Fibroblast of mammary gland (primary cell): ENCODE measurements at regions not wholly inside any gene's neighbourhood (a gene's known extent, or its start where the extent isn't known, plus 50 kb on each side); places are given as distances from the start of the nearest gene placed in this dataset.

Experiments used
- DNase-seq: peaks from one replicate; pipeline ENCODE4 v3.0.0-alpha.2; 2010; ENCODE audit warnings: low read depth
- H3K4me3 ChIP-seq: 2 replicates; pipeline ENCODE4 v1.5.1; 2011; ENCODE audit warnings: low read depth, mild to moderate bottlenecking, low read length, moderate library complexity; ENCODE audit not compliant: control insufficient read depth
- CTCF ChIP-seq: conservative IDR thresholded peaks from 2 replicates; pipeline ENCODE4 v1.5.1; 2011; ENCODE audit warnings: low read depth, low read length, inconsistent platforms; ENCODE audit not compliant: control insufficient read depth, insufficient read depth

GRCh38 chr4:128483041-128483440 is 195.4 kb upstream of the PGRMC2 start:
- no peak overlapping the region for H3K4me3 ChIP-seq
- DNase-seq: no peak
- TF ChIP-seq CTCF: no peak

GRCh38 chr4:128481752-128482480 is 194.3 kb upstream of the PGRMC2 start:
- TF ChIP-seq CTCF: no peak
- H3K4me3 ChIP-seq: no peak overlapping the region
- DNase-seq: peak; percentile 28

GRCh38 chr4:128480945-128481344 is 193.3 kb upstream of the PGRMC2 start:
- no peak for DNase-seq
- no peak overlapping the region for H3K4me3 ChIP-seq
- no peak for TF ChIP-seq CTCF

- no peak overlapping the region for H3K4me3 ChIP-seq
- DNase-seq: no peak
- no peak for TF ChIP-seq CTCF
These were observed 189.9 kb upstream of the PGRMC2 start for GRCh38 chr4:128477540-128477939.

- DNase-seq: no peak
- no peak overlapping the region for H3K4me3 ChIP-seq
- no peak for TF ChIP-seq CTCF
These were observed 188.0 kb upstream of the PGRMC2 start for GRCh38 chr4:128475597-128475996.

- DNase-seq: no peak
- H3K4me3 ChIP-seq: no peak overlapping the region
- TF ChIP-seq CTCF: no peak
These were observed 184.0 kb upstream of the PGRMC2 start for GRCh38 chr4:128471576-128471975.

GRCh38 chr4:128470492-128471053 is 183.0 kb upstream of the PGRMC2 start:
- no peak for DNase-seq
- no peak for TF ChIP-seq CTCF
- no peak overlapping the region for H3K4me3 ChIP-seq
